Small intestine (tissue), 7 donors: ENCODE measurements at regions not wholly inside any gene's neighbourhood (a gene's known extent, or its start where the extent isn't known, plus 50 kb on each side); places are given as distances from the start of the nearest gene placed in this dataset.

ENCODE experiments used
- DNase-seq, 2 donors: peaks; one replicate each; pipeline versions ENCODE4 v3.0.0 to v3.0.0-alpha.2; 2013
- FAIRE-seq: peaks from 2 replicates; lab custom pipeline; 2012; peaks lifted over from hg19 to GRCh38; lab: Jason Lieb, UNC
- H3K27ac ChIP-seq, 3 donors: one replicate each; pipeline ENCODE4 v1.5.1; 2013; ENCODE audit warnings: low read length in 2 of 3, mild to moderate bottlenecking in 2 of 3, control low read depth in 1 of 3, inconsistent platforms in 1 of 3, low read depth in 1 of 3, moderate library complexity in 1 of 3
- H3K27me3 ChIP-seq, 3 donors: one replicate each; pipeline ENCODE4 v1.6.1; 2013; ENCODE audit warnings: low read length in 3 of 3, inconsistent platforms in 1 of 3; ENCODE audit not compliant: control insufficient read depth in 3 of 3, insufficient read depth in 3 of 3
- H3K36me3 ChIP-seq, 3 donors: one replicate each; pipeline ENCODE4 v1.6.1; 2013; ENCODE audit warnings: low read length in 3 of 3, inconsistent platforms in 1 of 3, low read depth in 1 of 3, mild to moderate bottlenecking in 1 of 3, moderate library complexity in 1 of 3; ENCODE audit not compliant: control insufficient read depth in 3 of 3, insufficient read depth in 2 of 3
- H3K4me1 ChIP-seq, 3 donors: one replicate each; pipeline ENCODE4 v1.6.1; 2013; ENCODE audit warnings: low read length in 2 of 3, inconsistent platforms in 1 of 3, low read depth in 1 of 3, mild to moderate bottlenecking in 1 of 3, moderate library complexity in 1 of 3; ENCODE audit not compliant: control insufficient read depth in 3 of 3, insufficient read depth in 2 of 3
- H3K4me3 ChIP-seq, 3 donors: one replicate each; pipeline ENCODE4 v1.5.1; 2013; ENCODE audit warnings: low read length in 3 of 3, control low read depth in 1 of 3, inconsistent platforms in 1 of 3, low read depth in 1 of 3, mild to moderate bottlenecking in 1 of 3, moderate library complexity in 1 of 3
- H3K9me3 ChIP-seq, 2 donors: one replicate each; pipeline ENCODE4 v1.6.1; 2013; ENCODE audit warnings: low read depth in 1 of 2, low read length in 1 of 2; ENCODE audit not compliant: control insufficient read depth in 2 of 2, insufficient read depth in 1 of 2
- WGBS, 3 donors: extraction: QIAGEN DNeasy Blood & Tissue Kit; methylation state at CpG; one replicate each; pipeline ENCODE4 v1.1.7; 2013; 5-methylcytosine and 5-hydroxymethylcytosine counted together
- donor health status: healthy with polysubstance abuse.
- donor health status: control.
- donor health status: control.
- donor health status: Bipolar disorder and iron deficiency.
- donor health status: healthy.

- Histone ChIP-seq H3K4me3 (no peak overlapping the region), H3K27ac (no peak overlapping the region), H3K4me1 (no peaks in the 10 kb centered on the region), H3K9me3 (no peaks in the 10 kb centered on the region), H3K27me3 (no peaks in the 10 kb centered on the region), H3K36me3 (no peaks in the 10 kb centered on the region)
- DNase-seq (no peak), FAIRE-seq (no peak)
- 76 to 82% (median 79%) methylated on average over 1 of the region's 1 CpG for WGBS, 3 donors
Observed at GRCh38 chr10:108574233-108574632, 1349.1 kb downstream of the XPNPEP1 start.

GRCh38 chr10:108568824-108569223 lies 1354.5 kb downstream of the XPNPEP1 start:
- no peaks in the 10 kb centered on the region for H3K4me1 ChIP-seq
- FAIRE-seq (no peak), DNase-seq (no peak)
- no peaks in the 10 kb centered on the region for H3K9me3 ChIP-seq
- H3K36me3 ChIP-seq = no peaks in the 10 kb centered on the region
- H3K27ac ChIP-seq = no peak overlapping the region
- WGBS, 3 donors = 86 to 96% (median 93%) methylated on average over 2 of the region's 2 CpGs
- no peaks in the 10 kb centered on the region for H3K27me3 ChIP-seq
- H3K4me3 ChIP-seq = no peak overlapping the region

DNA sequence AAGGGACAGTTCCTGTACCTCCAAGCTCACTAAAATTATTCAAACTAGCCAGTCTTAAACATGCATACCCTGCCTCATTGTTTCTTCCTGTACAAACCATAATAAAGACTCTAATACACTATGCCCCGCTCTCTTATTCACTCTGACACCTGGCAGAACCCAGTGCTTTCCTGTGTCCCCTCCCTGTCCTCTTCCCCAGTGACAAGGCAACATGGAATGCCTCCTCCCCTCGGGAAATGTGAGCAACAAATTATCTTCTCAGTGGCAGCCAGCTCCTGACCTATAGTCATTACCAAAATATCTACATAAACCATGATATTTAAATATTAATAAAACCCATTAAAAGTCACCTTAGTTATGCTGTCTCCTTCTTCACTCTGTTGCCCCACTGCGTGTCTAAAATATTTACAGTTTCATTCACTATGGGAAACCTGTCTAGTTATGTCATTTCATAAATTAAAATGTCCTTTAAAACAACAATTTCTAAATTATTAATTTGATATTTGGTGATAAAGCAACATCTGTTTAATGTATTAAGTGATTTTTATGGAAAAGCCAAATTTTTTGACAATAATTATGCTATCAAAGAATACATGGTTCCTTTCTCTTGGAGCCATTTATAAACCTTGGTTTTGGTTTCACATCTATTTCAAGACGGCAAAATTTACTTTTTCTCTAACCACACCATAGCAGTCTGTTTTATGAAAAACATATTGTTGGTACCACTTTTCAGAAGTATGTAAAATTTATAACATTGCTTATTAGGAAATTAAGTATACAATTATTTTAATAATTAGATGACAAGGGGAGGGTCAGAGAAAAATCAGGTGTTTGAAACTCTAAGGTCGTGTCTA lies 1355.2 kb downstream of the XPNPEP1 start:
- WGBS, 3 donors = 53 to 64% (median 58%) methylated on average over 5 of the region's 5 CpGs
- H3K9me3 ChIP-seq = no peaks in the 10 kb centered on the region
- no peaks in the 10 kb centered on the region for H3K4me1 ChIP-seq
- H3K4me3 ChIP-seq = no peak overlapping the region
- H3K27ac ChIP-seq = no peak overlapping the region
- DNase-seq (no peak), FAIRE-seq (no peak)
- H3K36me3 ChIP-seq = no peaks in the 10 kb centered on the region
- H3K27me3 ChIP-seq = no peaks in the 10 kb centered on the region

DNA sequence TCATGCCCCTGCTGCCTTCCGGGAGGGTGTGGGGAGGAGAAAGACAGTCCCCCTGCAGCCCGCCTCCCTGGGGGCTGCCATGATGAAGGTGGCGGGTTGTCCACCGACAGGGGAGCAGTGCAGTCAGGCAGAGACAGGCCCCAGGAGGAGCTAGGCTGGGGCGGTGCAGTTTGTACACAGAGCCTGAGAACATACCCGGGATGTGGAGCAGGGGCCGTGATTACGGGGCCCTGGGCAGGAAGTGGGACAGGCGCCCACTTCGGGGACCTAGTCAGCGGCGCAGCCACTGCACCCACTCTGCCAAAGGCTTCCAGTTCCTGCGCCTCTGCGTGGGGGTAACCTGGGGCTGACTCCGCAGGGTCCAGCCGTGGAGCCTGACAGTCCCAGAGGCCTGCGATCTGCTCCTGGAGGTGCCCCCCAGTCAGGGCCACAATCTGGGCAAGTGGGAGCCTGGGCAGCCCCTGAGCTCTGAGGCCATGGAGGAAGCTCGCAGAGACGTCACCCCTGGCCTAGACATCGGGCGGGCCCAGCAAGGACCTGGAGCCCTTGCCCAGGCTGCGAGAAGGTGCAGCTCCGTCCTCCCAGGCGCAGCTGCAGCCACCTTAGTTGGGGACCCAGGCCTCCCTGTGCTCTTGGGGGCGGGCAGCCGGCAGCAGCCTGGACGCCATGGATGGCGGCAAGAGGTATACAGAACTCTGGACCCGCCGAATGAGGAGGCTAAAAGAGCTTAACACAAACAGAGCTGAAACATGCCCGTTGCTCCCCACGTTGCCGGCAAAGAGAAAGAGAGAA lies 1356.8 kb downstream of the XPNPEP1 start:
- 92 to 95% (median 93%) methylated on average over 29 to 33 of the region's 33 CpGs for WGBS, 3 donors
- no peak for FAIRE-seq
- H3K4me3 ChIP-seq = no peak overlapping the region
- H3K27ac ChIP-seq = no peak overlapping the region
- no peaks in the 10 kb centered on the region for H3K36me3 ChIP-seq
- no peaks in the 10 kb centered on the region for H3K9me3 ChIP-seq
- no peaks in the 10 kb centered on the region for H3K27me3 ChIP-seq
- no peaks in the 10 kb centered on the region for H3K4me1 ChIP-seq
- DNase-seq = no peak

DNA sequence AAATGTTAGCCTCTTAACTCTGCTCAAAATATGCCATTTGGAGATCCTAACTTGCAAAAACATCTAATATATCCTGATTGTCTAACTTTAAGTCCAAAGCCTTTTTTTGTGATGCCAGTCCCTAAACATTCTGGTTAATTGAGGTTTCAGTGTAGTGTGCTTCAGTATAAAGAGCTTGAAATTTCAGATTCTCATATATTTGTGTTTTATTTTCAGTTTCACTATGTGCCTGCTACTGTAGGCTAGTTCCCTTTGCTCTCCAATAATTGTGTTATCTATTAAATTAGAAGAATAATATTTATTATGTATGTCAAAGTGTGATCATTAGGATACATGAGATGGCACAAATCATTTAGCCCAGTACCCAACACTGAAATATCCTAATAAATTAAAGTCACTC lies 1361.2 kb downstream of the XPNPEP1 start:
- no peak for FAIRE-seq
- H3K27me3 ChIP-seq = no peaks in the 10 kb centered on the region
- no peaks in the 10 kb centered on the region for H3K4me1 ChIP-seq
- no peak overlapping the region for H3K4me3 ChIP-seq
- H3K36me3 ChIP-seq = no peaks in the 10 kb centered on the region
- H3K27ac ChIP-seq = no peak overlapping the region
- no peak for DNase-seq
- no peaks in the 10 kb centered on the region for H3K9me3 ChIP-seq

GRCh38 chr10:108561649-108562048 lies 1361.7 kb downstream of the XPNPEP1 start:
- Histone ChIP-seq H3K27ac (no peak overlapping the region), H3K36me3 (no peaks in the 10 kb centered on the region), H3K27me3 (no peaks in the 10 kb centered on the region), H3K9me3 (no peaks in the 10 kb centered on the region), H3K4me3 (no peak overlapping the region), H3K4me1 (no peaks in the 10 kb centered on the region)
- DNase-seq = no peak
- WGBS, 3 donors = 43 to 53% (median 48%) methylated on average over 1 of the region's 1 CpG
- FAIRE-seq = no peak

- H3K27ac ChIP-seq = no peak overlapping the region
- no peaks in the 10 kb centered on the region for H3K27me3 ChIP-seq
- no peaks in the 10 kb centered on the region for H3K36me3 ChIP-seq
- H3K4me1 ChIP-seq = no peaks in the 10 kb centered on the region
- DNase-seq (no peak), FAIRE-seq (no peak)
- no peaks in the 10 kb centered on the region for H3K9me3 ChIP-seq
- no peak overlapping the region for H3K4me3 ChIP-seq
Observed at GRCh38 chr10:108560488-108560887, 1362.8 kb downstream of the XPNPEP1 start.

DNA sequence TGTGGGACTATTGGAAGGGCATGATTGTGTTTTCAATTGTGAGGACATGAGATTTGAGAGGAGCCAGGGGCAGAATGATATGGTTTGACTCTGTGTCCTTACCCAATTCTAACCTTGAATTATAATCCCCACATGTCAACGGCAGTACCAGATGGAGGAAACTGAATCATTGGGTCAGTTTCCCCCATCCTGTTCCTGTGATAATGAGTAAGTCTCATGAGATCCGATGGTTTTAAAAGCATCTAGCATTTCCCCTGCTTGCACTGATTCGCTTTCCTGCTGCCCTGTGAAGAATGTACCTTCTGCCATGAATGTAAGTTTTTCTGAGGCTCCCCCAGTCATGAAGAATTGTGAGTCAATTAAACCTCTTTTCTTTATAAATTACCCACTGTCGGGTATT lies 1367.1 kb downstream of the XPNPEP1 start:
- no peaks in the 10 kb centered on the region for H3K9me3 ChIP-seq
- no peaks in the 10 kb centered on the region for H3K4me1 ChIP-seq
- no peaks in the 10 kb centered on the region for H3K36me3 ChIP-seq
- no peak overlapping the region for H3K4me3 ChIP-seq
- H3K27ac ChIP-seq = no peak overlapping the region
- FAIRE-seq (no peak), DNase-seq (no peak)
- 72 to 80% (median 73%) methylated on average over 4 of the region's 4 CpGs for WGBS, 3 donors
- no peaks in the 10 kb centered on the region for H3K27me3 ChIP-seq
